ENCODE measurements at regions not wholly inside any gene's neighbourhood (a gene's known extent, or its start where the extent isn't known, plus 50 kb on each side); places are given as distances from the start of the nearest gene placed in this dataset.
"Not testable (repeated sequence)": the region's sequence is repeated elsewhere in the genome, so short reads cannot be mapped to it uniquely, and the experiment has no call there.

DNA sequence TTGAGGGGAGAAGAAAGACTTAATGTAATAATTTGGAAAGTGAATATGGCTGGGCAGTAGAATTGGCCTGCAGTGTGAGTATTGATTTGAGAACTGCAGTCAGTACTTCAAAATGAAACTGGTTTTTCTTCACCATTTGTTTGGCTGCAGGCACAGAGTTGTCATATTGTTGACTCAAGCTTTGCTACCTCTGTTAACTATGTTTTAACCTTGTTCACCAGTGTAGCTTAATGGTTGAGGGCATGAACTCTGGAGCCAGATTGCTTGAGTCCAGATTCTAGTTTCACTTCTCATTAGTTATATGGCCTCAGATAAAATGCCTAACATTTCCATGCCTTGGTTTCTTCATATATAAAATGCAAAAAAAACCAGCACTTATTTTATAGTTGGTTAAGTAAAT is 64.1 kb downstream of the CFAP44 start:
- DNase-seq = no peak

- DNase-seq = no peak
Measured at GRCh38 chr3:113374078-113374477, 67.2 kb downstream of the CFAP44 start.

DNA sequence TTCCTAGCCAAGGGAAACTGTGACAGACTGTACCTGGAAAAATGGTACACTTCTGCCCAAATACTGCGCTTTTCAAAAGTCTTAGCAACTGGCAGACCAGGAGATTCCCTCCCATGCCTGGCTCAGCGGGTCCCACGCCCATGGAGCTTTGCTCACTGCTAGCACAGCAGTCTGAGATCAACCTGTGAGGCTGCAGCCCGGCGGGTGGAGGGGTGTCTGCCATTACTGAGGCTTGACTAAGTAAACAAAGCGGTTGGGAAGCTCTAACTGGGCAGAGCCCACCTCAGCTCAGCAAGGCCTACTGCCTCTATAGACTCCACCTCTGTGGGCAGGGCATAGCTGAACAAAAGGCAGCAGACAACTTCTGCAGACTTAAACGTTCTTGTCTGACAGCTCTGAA is 74.5 kb downstream of the CFAP44 start:
- DNase-seq = peak; percentile 5

DNA sequence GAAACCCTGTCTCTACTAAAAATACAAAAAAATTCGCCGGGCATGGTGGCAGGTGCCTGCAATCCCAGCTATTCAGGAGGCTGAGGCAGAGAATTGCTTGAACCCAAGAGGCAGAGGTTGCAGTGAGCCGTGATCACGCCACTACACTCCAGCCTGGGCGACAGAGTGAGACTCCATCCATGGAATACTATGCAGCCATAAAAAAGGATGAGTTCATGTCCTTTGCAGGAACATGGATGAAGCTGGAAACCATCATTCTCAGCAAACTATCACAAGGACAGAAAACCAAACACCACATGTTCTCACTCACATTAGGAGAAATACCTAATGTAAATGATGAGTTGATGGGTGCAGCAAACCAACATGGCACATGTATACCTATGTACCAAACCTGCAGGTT is 86.0 kb downstream of the CFAP44 start:
- DNase-seq = not testable (repeated sequence)

DNA sequence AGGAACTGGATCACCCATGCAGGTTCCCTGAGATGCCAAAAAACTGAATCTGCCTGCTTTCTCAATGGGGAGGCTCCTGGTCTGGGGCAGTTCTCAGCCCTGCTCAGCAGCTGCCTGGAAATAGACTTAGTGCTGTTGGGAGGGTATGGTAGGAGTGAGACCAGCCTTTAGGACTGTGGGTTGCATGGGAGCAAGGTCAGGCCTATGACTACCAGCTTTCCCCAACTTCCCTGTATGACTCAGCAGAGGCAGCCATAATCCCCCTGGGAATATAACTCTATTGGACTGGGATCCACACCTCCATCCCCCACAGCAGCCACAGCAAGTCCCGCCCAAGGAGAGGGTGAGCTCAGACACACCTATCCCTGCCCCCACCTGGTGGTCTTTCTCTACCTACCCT is 87.0 kb downstream of the CFAP44 start:
- DNase-seq = no peak

- no peak for DNase-seq
Measured at GRCh38 chr3:113353678-113354077, 87.6 kb downstream of the CFAP44 start.

GRCh38 chr3:113340785-113341184 is 100.5 kb downstream of the CFAP44 start:
- no peak for DNase-seq

DNA sequence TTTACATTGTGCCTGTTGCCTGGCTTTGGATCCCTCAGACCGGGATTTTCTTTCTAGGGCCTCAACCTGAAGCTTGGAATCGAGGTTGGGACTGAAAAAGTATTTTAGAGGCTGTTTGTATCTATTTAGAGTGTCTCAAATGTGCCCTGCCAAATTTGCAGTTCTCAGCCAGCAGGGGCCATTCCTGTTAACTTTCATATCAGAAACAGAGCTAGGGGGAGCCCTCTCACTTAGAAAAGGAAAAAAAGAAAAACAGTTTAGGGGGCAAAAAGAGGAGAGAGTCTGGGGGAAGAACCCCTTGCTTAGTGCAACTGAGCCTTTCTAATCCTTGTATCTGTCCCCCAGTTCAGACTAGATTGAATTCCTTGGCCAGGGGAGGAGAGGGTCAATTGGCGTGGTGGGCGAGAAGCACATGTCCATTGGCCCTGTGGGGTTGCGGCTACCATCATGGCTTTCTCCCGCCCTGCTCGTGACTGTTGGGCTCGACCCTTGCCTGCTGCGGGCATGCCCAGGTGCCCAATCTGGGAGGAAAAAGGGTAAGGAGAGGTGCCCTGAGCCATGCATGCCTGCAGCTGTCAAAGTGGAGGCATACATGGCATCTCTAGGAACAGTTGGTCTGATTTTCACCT is 101.6 kb downstream of the CFAP44 start:
- no peak for DNase-seq

All from left kidney (tissue), 1 donor.